ENCODE measurements at regions not wholly inside any gene's neighbourhood (a gene's known extent, or its start where the extent isn't known, plus 50 kb on each side); places are given as distances from the start of the nearest gene placed in this dataset.

DNA sequence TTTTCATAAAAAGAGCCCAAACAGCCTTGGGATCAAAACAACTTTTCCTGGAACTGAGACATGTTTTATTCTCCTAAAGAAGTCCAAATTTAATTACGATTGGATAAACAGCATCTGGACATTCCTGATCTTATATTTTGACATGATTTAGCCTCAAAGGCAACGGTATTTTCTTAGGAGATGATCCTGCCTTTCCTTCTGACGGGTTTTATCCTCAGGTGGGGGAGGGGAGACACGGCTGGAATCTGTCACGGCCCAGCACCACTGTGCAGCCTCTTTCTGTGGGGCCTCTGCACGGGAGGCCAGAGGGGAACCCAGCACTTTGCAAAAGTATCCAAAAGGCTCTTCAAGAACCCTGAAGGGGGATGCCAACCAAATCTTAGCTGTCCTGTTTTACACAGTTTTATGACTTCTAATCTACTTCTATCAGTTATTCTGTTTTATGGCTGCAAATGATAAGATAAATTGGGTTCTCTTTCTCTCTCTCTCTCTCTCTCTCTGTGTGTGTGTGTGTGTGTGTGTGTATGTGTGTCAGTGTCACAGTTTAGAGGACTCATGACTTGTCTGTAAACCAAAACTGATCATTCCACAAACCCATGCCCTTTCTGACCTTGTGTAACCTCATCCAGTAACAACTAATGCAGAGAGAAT lies 321.1 kb upstream of the NPVF start:
- no peak for DNase-seq
- H3K36me3 ChIP-seq, result no peaks in the 10 kb centered on the region
- intact Hi-C loops (cut with micrococcal nuclease), result no loop called here

DNA sequence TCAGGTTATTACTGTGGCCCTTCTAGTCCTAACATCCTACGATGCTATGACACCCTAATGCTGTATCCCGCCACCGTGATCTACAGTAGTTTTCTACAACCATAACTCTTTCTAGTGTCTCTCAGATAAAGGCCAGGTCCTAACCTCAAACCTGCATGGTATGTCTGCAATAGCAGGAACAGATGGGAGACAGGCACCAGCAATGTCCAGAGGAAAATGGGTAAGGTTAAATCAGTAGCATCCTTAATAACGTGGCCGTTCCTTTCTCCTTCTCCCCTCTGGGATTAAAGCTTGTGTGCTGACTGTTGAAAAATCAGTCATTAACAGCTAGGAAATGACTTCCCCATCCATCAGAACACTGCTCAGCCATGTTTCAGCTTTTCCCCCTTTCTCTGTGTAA lies 321.9 kb upstream of the NPVF start:
- Histone ChIP-seq H3K27me3 (ENCODE audit: low read depth) (peaks cover 49% of the 10 kb centered on the region), H3K27ac (replicated peaks) (no peak overlapping the region), H3K4me1 (no peaks in the 10 kb centered on the region), H3K36me3 (no peaks in the 10 kb centered on the region), H3K9me3 (replicated peaks) (no peaks in the 10 kb centered on the region), H3K4me3 (no peak overlapping the region)
- intact Hi-C loops (cut with micrococcal nuclease), result no loop called here
- DNase-seq, result no peak
- TF ChIP-seq, protein P1, sequence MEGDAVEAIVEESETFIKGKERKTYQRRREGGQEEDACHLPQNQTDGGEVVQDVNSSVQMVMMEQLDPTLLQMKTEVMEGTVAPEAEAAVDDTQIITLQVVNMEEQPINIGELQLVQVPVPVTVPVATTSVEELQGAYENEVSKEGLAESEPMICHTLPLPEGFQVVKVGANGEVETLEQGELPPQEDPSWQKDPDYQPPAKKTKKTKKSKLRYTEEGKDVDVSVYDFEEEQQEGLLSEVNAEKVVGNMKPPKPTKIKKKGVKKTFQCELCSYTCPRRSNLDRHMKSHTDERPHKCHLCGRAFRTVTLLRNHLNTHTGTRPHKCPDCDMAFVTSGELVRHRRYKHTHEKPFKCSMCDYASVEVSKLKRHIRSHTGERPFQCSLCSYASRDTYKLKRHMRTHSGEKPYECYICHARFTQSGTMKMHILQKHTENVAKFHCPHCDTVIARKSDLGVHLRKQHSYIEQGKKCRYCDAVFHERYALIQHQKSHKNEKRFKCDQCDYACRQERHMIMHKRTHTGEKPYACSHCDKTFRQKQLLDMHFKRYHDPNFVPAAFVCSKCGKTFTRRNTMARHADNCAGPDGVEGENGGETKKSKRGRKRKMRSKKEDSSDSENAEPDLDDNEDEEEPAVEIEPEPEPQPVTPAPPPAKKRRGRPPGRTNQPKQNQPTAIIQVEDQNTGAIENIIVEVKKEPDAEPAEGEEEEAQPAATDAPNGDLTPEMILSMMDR (IDR thresholded peaks at IDR 0.05; ENCODE audit: borderline replicate concordance), result no peak

More for the DNA sequence above, 321.1 kb upstream of the NPVF start:
- TF ChIP-seq, protein P1 (IDR thresholded peaks at IDR 0.05; ENCODE audit: borderline replicate concordance), result no peak
- Histone ChIP-seq H3K4me1 (no peaks in the 10 kb centered on the region), H3K9me3 (replicated peaks) (no peaks in the 10 kb centered on the region), H3K27me3 (ENCODE audit: low read depth) (peaks cover 47% of the 10 kb centered on the region), H3K27ac (replicated peaks) (no peak overlapping the region), H3K4me3 (no peak overlapping the region)

DNA sequence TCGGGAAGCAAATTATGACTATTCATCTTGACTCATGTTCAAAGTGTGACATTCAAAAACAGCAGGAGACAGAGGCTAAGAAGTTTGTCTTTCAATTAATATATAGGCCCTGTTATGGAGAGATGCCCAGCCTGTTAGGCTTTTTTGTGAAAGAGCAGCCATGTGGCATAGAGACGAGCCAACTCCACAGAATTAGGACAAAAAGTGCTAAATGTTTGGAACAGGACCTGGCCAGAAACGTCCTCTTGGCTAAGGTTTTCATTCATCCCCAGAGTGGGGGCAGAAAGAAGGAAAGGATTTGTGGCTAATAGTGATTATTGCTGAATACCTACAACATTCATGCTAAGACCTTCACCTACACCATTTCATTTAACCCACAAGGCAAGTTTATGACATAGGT lies 324.7 kb upstream of the NPVF start:
- peaks cover 49% of the 10 kb centered on the region for H3K27me3 ChIP-seq (ENCODE audit: low read depth)
- H3K27ac ChIP-seq (replicated peaks), result no peak overlapping the region
- TF ChIP-seq, protein P1 (IDR thresholded peaks at IDR 0.05; ENCODE audit: borderline replicate concordance), result no peak
- H3K9me3 ChIP-seq (replicated peaks), result no peaks in the 10 kb centered on the region
- intact Hi-C loops (cut with micrococcal nuclease), result no loop called here
- DNase-seq, result no peak
- no peak overlapping the region for H3K4me3 ChIP-seq
- no peaks in the 10 kb centered on the region for H3K36me3 ChIP-seq
- no peaks in the 10 kb centered on the region for H3K4me1 ChIP-seq

DNA sequence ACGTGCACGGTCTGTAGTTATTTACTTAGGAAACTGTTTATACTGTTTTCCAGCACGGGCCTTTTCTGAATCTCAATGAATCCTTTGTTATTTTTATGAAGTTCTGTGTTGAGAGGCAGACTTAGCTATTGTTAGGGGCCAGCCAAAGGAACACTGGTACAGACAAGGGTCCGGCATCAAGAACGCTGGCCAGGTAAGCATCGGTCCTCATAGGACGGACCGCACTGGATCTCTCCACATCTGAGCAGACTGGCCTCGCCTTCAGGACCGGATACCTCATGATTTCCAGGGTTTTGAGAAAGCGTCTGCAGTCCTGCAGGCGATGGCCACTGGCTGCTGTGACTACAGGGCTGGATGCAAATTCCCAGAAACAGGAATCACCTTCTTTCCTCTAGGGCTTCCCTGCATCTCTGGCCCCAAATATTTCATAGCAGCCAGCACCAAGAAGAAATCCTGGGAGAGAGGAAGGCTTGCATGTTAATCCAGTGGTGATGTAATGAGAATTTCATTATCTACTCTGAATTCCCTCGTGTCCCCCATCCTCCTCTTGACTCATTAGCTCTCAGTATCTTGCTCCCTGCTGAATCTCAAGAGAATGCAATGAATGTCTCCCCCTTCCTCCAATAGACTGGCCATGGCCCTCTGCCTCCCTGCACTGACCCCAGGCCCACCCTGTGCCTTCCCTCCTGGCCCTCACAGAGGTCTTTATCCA lies 325.4 kb upstream of the NPVF start:
- Histone ChIP-seq H3K27ac (replicated peaks) (no peak overlapping the region), H3K9me3 (replicated peaks) (peaks cover 6% of the 10 kb centered on the region), H3K4me1 (no peaks in the 10 kb centered on the region), H3K27me3 (ENCODE audit: low read depth) (peaks cover 49% of the 10 kb centered on the region), H3K36me3 (no peaks in the 10 kb centered on the region), H3K4me3 (no peak overlapping the region)
- DNase-seq, result no peak
- TF ChIP-seq, protein P1 (IDR thresholded peaks at IDR 0.05; ENCODE audit: borderline replicate concordance), result no peak
- intact Hi-C loops (cut with micrococcal nuclease), result no loop called here

DNA sequence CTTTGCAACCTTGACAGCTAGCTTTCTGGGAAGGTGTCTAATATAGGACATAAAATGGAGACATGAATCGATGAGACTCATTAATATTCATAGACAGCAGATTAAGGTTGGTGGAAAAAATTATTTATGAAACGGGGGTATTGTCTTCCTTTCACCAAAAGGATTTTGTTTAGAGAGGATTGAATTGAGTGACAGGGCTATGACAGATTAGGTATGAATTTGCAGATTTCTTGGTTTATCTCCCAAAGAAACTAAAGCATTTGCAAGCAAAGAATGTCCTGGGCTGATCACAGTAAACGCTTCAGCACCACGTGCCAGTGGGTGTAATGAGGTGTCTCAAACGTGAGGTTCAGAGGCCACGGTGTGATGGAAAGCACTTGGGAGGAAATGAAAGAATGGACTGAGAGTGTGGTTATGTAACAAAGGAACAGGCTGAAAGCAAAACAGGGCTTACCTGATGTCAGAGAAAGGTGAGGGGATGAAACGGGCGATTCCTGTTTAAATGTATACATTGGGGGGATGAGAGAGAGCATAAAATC lies 329.2 kb upstream of the NPVF start:
- TF ChIP-seq, protein P1 (IDR thresholded peaks at IDR 0.05; ENCODE audit: borderline replicate concordance), result no peak
- Histone ChIP-seq H3K4me1 (peaks cover 2% of the 10 kb centered on the region), H3K4me3 (no peak overlapping the region), H3K36me3 (no peaks in the 10 kb centered on the region), H3K9me3 (replicated peaks) (peaks cover 7% of the 10 kb centered on the region), H3K27ac (replicated peaks) (no peak overlapping the region), H3K27me3 (ENCODE audit: low read depth) (peaks cover 55% of the 10 kb centered on the region)
- no peak for DNase-seq
- intact Hi-C loops (cut with micrococcal nuclease), result no loop called here

Measured in left ventricle myocardium inferior (tissue), 1 donor.